OCI-LY7 (cell line): ENCODE measurements at regions not wholly inside any gene's neighbourhood (a gene's known extent, or its start where the extent isn't known, plus 50 kb on each side); places are given as distances from the start of the nearest gene placed in this dataset.
"Not testable (repeated sequence)": the region's sequence is repeated elsewhere in the genome, so short reads cannot be mapped to it uniquely, and the experiment has no call there.

Source experiments
- BruUV-seq: library from RNA; stranded (reverse); fragments of 400-500 nt; replicated peaks from 2 replicates; lab custom pipeline; 2021; lab: Mats Ljungman, UMichigan
- CTCF ChIA-PET: fragments of 300-600 bp; sonication (Branson Sonifier 250); formaldehyde crosslinking; loops from one replicate; lab custom pipeline; 2022; ENCODE audit warnings: antibody characterized with exemption; ENCODE audit not compliant: unreplicated experiment; lab: Charles Lee
- POLR2A ChIA-PET: fragments of 300-600 bp; sonication (Branson Sonifier 250); formaldehyde crosslinking; loops from one replicate; lab custom pipeline; 2022; ENCODE audit warnings: antibody characterized with exemption; lab: Charles Lee
- DNase-seq: peaks from one replicate; pipeline ENCODE4 v3.0.0-alpha.2; 2015; ENCODE audit warnings: low spot score
- H2AFZ ChIP-seq: fragments of 200-600 bp; sonication (generic), shearing (Covaris generic); 2 replicates; pipeline ENCODE4 v1.6.1; 2014; ENCODE audit warnings: mild to moderate bottlenecking, antibody characterized with exemption, low read length, moderate library complexity
- H3K27ac ChIP-seq: fragments of 200-600 bp; sonication (generic); 2 replicates; pipeline ENCODE4 v1.5.1; 2014; ENCODE audit warnings: mixed run types, low read depth, mild to moderate bottlenecking, moderate library complexity, low read length, inconsistent platforms; ENCODE audit not compliant: poor library complexity, severe bottlenecking
- H3K36me3 ChIP-seq: fragments of 200-600 bp; sonication (generic); 2 replicates; pipeline ENCODE4 v1.6.1; 2014; ENCODE audit warnings: mild to moderate bottlenecking, antibody characterized with exemption, low read length, moderate library complexity, mixed read lengths; ENCODE audit not compliant: insufficient read depth
- H3K4me1 ChIP-seq: fragments of 200-600 bp; sonication (generic); 2 replicates; pipeline ENCODE4 v1.5.1; 2014; ENCODE audit warnings: mild to moderate bottlenecking, low read length; ENCODE audit not compliant: insufficient read depth, poor library complexity, severe bottlenecking
- H3K4me2 ChIP-seq: fragments of 200-600 bp; sonication (generic); 2 replicates; pipeline ENCODE4 v1.6.1; 2014; ENCODE audit warnings: mild to moderate bottlenecking, low read length
- H3K4me3 ChIP-seq: fragments of 200-600 bp; sonication (generic); 2 replicates; pipeline ENCODE4 v1.5.1; 2014; ENCODE audit warnings: mild to moderate bottlenecking, low read depth, low read length; ENCODE audit not compliant: poor library complexity, severe bottlenecking
- H3K79me2 ChIP-seq: fragments of 200-600 bp; sonication (generic); 2 replicates; pipeline ENCODE4 v1.6.1; 2016; ENCODE audit warnings: low read depth, mild to moderate bottlenecking, low read length, moderate library complexity, mixed read lengths; ENCODE audit not compliant: insufficient read depth
- H3K9me2 ChIP-seq: fragments of 200-600 bp; sonication (generic); 2 replicates; pipeline ENCODE4 v1.6.1; 2016; ENCODE audit warnings: mild to moderate bottlenecking, low read length, mixed read lengths; ENCODE audit not compliant: insufficient read depth
- H3K9me3 ChIP-seq: fragments of 200-600 bp; sonication (generic); 2 replicates; pipeline ENCODE4 v1.6.1; 2014; ENCODE audit warnings: mild to moderate bottlenecking, mixed run types, low read length, mixed read lengths
- H4K20me1 ChIP-seq: fragments of 200-600 bp; sonication (generic); 2 replicates; pipeline ENCODE4 v1.6.1; 2014; ENCODE audit warnings: mild to moderate bottlenecking, antibody characterized with exemption, low read length, moderate library complexity, mixed read lengths; ENCODE audit not compliant: insufficient read depth
- intact Hi-C: fragments of 100-400 bp; cut with micrococcal nuclease; formaldehyde crosslinking; loops from one replicate; pipeline ENCODE4 v1.10.0; 2022; ENCODE audit not compliant: unreplicated experiment

DNA sequence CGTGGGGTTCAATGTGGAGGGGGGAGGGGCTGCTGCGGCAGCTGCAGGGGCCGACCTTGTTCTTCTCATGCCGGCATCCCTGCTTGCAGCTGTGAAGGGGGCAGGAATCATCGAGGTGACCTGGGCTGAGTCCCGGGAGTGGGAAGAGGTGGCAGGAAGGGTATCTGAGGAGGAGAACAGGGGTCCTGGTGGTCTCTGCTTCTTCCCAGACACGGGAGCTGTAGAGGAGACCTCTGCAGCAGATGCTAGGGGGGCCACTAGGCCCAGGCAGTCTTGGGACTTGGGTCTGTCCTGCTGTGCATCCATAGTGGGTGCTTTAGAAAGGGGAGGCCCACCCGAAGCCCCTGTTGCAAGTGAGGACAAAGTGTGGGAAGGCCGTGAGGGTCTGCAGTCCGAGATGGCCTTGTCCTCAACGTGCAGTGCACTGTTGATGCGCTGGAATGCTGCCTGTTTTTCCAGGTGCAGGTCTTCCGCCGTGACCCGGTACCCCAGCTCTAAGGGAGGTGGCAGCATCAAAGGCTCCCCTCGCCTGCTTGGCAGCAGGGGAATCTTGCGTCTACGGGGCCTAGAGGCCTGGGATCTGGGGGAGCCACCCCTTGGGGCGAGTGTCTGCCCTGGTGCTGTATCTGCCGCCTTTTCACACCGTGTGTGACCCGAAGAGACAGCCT lies 1370.0 kb downstream of the CDH12 start:
- H3K4me1 ChIP-seq, H3K9me2 ChIP-seq, POLR2A ChIA-PET, BruUV-seq, intact Hi-C loops, H3K36me3 ChIP-seq, H3K79me2 ChIP-seq, CTCF ChIA-PET, H2AFZ ChIP-seq, H3K9me3 ChIP-seq, H3K4me3 ChIP-seq, H4K20me1 ChIP-seq, DNase-seq, H3K4me2 ChIP-seq, H3K27ac ChIP-seq: not testable (repeated sequence)

DNA sequence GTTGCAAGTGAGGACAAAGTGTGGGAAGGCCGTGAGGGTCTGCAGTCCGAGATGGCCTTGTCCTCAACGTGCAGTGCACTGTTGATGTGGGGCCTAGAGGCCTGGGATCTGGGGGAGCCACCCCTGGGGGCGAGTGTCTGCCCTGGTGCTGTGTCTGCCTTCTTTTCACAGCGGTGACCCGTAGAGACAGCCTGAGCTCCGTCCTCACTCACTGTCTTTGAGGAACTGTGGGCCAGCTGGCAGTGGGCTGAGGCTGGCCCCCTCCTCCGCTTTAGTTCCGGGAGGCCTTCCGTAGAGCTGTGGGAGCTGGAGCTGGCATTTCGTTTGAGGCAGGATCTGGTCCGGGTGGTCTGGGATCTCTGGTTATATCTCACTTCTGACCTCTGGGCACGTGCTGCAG lies 1370.6 kb downstream of the CDH12 start:
- intact Hi-C loops, BruUV-seq, H3K27ac ChIP-seq, H4K20me1 ChIP-seq, H3K4me2 ChIP-seq, H3K9me2 ChIP-seq, H2AFZ ChIP-seq, CTCF ChIA-PET, H3K36me3 ChIP-seq, DNase-seq, H3K9me3 ChIP-seq, POLR2A ChIA-PET, H3K79me2 ChIP-seq, H3K4me1 ChIP-seq, H3K4me3 ChIP-seq: not testable (repeated sequence)

DNA sequence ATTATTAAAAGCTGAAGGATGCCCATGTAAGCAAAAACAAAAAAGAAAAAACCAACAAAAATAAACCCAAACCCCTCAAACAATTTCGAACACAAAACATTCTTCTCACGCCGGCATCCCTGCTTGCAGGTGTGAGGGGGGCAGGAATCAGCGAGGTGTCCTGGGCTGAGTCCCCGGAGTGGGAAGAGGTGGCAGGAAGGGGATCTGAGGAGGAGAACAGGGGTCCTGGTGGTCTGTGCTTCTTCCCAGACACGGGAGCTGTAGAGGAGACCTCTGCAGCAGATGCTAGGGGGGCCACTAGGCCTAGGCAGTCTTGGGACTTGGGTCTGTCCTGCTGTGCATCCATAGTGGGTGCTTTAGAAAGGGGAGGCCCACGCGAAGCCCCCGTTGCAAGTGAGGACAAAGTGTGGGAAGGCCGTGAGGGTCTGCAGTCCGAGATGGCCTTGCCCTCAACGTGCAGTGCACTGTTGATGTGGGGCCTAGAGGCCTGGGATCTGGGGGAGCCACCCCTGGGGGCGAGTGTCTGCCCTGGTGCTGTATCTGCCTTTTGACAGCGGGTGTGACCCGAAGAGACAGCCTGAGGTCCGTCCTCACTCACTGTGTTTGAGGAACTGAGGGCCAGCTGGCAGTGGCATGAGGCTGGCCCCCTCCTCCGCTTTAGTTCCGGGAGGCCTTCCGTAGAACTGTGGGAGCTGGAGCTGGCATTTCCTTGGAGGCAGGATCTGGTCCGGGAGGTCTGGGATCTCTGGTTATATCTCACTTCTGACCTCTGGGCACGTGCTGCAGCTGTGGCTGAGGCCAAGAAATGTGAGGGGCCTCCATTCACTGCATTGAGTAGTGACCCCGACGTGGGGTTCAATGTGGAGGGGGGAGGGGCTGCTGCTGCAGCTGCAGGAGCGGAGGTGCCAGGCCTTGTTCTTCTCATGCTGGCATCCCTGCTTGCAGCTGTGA lies 1371.5 kb downstream of the CDH12 start:
- DNase-seq, H3K79me2 ChIP-seq, intact Hi-C loops, H3K4me2 ChIP-seq, H4K20me1 ChIP-seq, H3K9me2 ChIP-seq, BruUV-seq, H3K27ac ChIP-seq, CTCF ChIA-PET, H3K36me3 ChIP-seq, H3K9me3 ChIP-seq, POLR2A ChIA-PET, H2AFZ ChIP-seq, H3K4me1 ChIP-seq, H3K4me3 ChIP-seq: not testable (repeated sequence)

DNA sequence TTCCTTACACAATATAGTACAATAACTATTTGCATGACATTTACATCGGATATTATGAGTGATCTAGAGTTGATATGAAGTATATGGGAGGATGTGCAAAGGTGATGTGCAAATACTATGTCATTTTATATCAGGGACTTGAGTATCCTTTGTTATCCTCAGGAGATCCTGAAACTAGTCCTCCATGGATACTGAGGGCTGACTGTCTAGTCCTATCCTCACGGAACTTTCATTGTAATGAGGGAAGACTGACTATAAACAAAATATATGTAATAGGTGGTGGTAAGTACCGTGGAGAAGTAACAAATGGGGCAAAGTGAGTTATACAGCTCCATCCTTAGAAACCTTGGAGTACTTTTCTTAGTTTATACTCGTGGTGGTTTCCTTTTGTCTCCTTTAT lies 1373.1 kb downstream of the CDH12 start:
- H3K4me2 ChIP-seq, intact Hi-C loops, DNase-seq, BruUV-seq, H3K4me3 ChIP-seq, H4K20me1 ChIP-seq, H2AFZ ChIP-seq, H3K36me3 ChIP-seq, H3K4me1 ChIP-seq, H3K79me2 ChIP-seq, H3K27ac ChIP-seq, H3K9me3 ChIP-seq, POLR2A ChIA-PET, H3K9me2 ChIP-seq, CTCF ChIA-PET: not testable (repeated sequence)

DNA sequence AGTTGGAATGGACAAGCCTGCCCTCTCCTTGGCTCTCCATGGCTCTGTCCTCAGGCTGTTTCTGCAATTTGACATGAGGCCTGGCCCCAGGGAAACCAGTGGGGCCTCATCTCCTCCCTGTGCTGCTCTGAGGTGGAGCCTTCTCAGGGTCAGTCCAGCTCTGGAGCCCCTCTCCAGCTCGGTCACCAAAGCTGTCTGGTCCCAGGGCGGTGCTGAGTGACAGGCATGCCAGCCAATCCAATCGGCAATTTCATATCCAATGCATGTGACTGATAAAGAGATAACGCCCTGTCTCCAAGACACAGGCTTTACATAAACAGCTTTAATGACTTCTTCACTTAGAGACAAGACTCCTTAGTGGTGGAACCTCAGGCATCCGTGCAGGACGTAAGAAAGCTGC lies 1379.2 kb downstream of the CDH12 start:
- H2AFZ ChIP-seq, H3K4me3 ChIP-seq, H3K27ac ChIP-seq, H3K4me1 ChIP-seq, POLR2A ChIA-PET, BruUV-seq, H3K4me2 ChIP-seq, CTCF ChIA-PET, H3K9me3 ChIP-seq, H3K9me2 ChIP-seq, intact Hi-C loops, H4K20me1 ChIP-seq, DNase-seq, H3K36me3 ChIP-seq, H3K79me2 ChIP-seq: not testable (repeated sequence)

DNA sequence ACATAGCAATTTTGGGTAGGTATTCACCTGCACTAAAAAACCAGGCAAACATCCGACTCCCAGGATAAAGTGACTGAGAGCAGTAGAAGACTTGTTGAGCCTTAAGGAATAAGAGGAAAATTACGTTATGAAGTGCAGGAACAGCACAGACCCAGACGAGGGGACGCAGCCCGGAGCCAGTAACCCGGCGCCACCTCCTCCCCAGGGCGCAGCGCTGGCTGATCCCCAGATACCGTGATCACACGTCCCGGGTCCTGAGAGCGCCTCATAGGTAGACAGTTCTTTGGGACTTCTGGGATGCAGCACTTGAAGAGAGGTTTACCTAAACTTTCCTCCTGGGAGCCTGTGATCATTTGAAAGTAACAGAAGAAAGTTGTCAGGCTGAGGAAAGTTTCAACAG lies 1379.7 kb downstream of the CDH12 start:
- POLR2A ChIA-PET, result not testable (repeated sequence)

More for the DNA sequence above, 1379.7 kb downstream of the CDH12 start:
- H3K9me2 ChIP-seq, H3K4me1 ChIP-seq, H3K4me3 ChIP-seq, H3K36me3 ChIP-seq, H3K4me2 ChIP-seq, H3K79me2 ChIP-seq, H4K20me1 ChIP-seq, intact Hi-C loops, H3K9me3 ChIP-seq, H3K27ac ChIP-seq, CTCF ChIA-PET, DNase-seq, BruUV-seq, H2AFZ ChIP-seq: not testable (repeated sequence)
